ENCODE measurements at regions not wholly inside any gene's neighbourhood (a gene's known extent, or its start where the extent isn't known, plus 50 kb on each side); places are given as distances from the start of the nearest gene placed in this dataset.

DNA sequence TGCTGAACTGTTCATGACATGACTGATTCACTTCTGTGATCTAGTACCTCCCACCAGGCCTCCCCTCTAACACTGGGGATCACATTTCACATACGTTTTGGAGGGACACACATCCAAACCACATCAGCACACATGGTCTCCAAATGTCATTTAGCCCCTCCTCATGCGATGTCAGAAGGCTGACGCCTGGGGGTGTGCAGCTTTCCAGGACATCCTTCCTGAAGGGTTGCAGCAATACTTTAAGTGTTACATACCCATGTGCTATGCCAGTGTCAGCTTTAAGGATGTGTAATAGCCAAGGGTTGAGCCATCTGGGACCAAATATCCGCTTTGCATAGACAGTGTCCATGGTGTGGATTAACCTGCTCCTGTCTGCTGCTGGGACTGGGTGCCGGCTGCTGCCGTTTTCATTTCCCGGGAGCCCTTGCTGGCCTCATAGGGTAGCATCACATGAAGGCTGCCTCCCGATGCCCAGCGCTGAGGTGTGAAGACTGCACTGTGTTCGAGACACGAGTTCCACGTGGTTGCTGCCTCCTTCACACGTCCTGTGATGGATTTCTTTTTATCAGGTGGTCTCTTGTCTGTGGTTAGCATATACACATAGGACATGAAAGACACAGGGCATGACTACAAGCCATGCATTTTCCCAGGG, 219.0 kb downstream of the THBS2 start:
- DNase-seq (ENCODE audit: low read depth), result no peak
- H3K36me3 ChIP-seq (ENCODE audit: control insufficient read depth, insufficient read depth, low read length), result no peaks in the 10 kb centered on the region
- TF ChIP-seq, protein P1, sequence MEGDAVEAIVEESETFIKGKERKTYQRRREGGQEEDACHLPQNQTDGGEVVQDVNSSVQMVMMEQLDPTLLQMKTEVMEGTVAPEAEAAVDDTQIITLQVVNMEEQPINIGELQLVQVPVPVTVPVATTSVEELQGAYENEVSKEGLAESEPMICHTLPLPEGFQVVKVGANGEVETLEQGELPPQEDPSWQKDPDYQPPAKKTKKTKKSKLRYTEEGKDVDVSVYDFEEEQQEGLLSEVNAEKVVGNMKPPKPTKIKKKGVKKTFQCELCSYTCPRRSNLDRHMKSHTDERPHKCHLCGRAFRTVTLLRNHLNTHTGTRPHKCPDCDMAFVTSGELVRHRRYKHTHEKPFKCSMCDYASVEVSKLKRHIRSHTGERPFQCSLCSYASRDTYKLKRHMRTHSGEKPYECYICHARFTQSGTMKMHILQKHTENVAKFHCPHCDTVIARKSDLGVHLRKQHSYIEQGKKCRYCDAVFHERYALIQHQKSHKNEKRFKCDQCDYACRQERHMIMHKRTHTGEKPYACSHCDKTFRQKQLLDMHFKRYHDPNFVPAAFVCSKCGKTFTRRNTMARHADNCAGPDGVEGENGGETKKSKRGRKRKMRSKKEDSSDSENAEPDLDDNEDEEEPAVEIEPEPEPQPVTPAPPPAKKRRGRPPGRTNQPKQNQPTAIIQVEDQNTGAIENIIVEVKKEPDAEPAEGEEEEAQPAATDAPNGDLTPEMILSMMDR (IDR thresholded peaks at IDR 0.05; ENCODE audit: insufficient read depth, low read length, poor library complexity, severe bottlenecking), result no peak
- no peak overlapping the region for H3K4me3 ChIP-seq (ENCODE audit: low read depth, low read length)
- no peaks in the 10 kb centered on the region for H3K27me3 ChIP-seq (ENCODE audit: control insufficient read depth, insufficient read depth, low read length)

DNA sequence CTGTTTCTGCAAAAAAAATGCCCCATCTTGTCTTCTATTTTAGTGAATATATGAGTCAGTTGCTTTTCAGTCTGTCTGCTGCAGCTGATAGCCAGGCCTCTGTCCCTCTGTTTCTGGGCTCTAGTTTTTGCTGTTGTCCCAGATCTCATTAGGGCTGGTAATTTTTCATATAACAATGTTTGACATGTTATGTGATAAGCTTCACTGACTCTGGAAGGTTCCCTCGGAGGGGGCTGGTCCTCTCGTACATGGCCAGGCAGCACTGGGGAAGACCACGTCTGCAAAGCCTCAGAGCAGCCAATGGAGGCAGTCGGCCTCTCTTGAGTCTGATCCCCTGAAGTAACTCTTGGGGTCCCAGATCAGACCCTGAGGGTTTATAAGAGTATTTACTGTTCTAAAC, 223.8 kb downstream of the THBS2 start:
- TF ChIP-seq, protein P1 (IDR thresholded peaks at IDR 0.05; ENCODE audit: insufficient read depth, low read length, poor library complexity, severe bottlenecking), result no peak
- no peak for DNase-seq (ENCODE audit: low read depth)
- Histone ChIP-seq H3K4me3 (ENCODE audit: low read depth, low read length) (no peak overlapping the region), H3K36me3 (ENCODE audit: control insufficient read depth, insufficient read depth, low read length) (no peaks in the 10 kb centered on the region), H3K27me3 (ENCODE audit: control insufficient read depth, insufficient read depth, low read length) (no peaks in the 10 kb centered on the region)

DNA sequence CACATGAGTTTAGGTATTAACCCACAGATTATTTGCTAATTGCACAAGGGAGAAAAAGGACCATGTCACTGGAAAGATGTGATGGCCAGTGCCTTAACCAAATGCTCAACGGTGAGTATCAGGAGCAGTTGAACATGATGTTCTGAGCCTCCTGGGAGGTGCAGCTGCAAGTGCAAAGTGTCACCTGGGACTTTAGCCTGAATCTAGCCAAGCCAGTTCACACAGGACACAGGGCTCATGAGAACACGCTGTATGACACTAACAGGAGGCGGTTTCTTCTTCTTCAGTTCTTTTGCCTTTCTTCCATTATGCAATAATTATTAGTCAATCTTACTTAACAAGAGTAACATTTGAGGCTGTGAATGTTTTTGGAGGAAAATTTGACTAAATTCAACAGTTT, 225.3 kb downstream of the THBS2 start:
- Histone ChIP-seq H3K27me3 (ENCODE audit: control insufficient read depth, insufficient read depth, low read length) (no peaks in the 10 kb centered on the region), H3K4me3 (ENCODE audit: low read depth, low read length) (no peak overlapping the region), H3K36me3 (ENCODE audit: control insufficient read depth, insufficient read depth, low read length) (no peaks in the 10 kb centered on the region)
- no peak for DNase-seq (ENCODE audit: low read depth)
- TF ChIP-seq, protein P1 (IDR thresholded peaks at IDR 0.05; ENCODE audit: insufficient read depth, low read length, poor library complexity, severe bottlenecking), result no peak

DNA sequence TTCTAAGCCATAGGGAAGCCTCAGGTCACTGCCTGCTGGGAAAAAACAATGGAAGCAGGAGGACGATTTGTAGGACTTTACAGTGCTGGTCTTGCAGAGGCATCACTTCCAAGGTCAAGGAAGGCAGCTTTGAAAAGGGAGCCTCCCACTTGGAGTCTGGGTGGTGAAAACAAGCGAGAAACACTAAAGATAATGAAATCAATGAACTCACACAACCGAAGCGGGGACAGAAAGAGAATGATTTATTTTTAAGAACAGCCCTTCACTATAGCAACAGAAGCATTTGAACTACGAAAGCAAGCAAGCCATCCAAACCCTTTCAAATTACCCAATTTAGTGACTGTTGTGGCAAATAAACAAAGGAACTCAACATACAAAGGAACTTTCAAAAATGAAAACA, 227.5 kb downstream of the THBS2 start:
- no peaks in the 10 kb centered on the region for H3K27me3 ChIP-seq (ENCODE audit: control insufficient read depth, insufficient read depth, low read length)
- TF ChIP-seq, protein P1 (IDR thresholded peaks at IDR 0.05; ENCODE audit: insufficient read depth, low read length, poor library complexity, severe bottlenecking), result no peak
- no peak for DNase-seq (ENCODE audit: low read depth)
- no peak overlapping the region for H3K4me3 ChIP-seq (ENCODE audit: low read depth, low read length)
- H3K36me3 ChIP-seq (ENCODE audit: control insufficient read depth, insufficient read depth, low read length), result no peaks in the 10 kb centered on the region

DNA sequence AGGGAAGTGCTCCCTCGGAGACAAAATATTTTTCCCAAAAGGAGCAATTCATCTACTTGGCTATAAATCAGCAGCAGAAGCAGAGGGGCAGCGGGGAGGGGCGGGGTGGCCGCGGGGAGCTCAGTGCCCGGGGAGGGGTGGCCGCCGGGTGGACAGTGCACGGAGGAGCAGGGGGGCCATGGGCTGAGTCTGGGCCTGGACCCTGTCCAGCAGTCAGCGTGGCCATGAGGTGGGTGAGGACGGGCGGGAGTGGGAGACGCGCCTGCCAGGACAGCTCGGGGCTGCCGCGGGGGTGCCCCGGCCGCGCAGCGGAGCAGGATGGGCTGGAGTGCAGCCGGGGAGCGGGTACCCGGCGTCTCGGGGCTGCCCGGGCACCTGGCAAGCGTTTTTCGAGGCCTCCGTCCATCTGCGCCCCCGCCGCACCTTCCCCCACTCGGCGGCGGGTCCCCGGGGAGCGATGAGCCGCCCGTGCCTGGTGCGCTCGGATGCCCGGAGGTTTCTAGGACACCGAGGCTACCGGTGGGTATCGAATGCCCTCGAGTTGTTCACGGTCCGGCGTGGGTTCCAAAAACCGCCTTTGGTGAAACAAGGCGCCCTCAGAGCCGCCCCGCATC, 229.5 kb downstream of the THBS2 start:
- H3K36me3 ChIP-seq (ENCODE audit: control insufficient read depth, insufficient read depth, low read length), result no peaks in the 10 kb centered on the region
- no peak for DNase-seq (ENCODE audit: low read depth)
- TF ChIP-seq, protein P1 (IDR thresholded peaks at IDR 0.05; ENCODE audit: insufficient read depth, low read length, poor library complexity, severe bottlenecking), result no peak

More for the DNA sequence above, 229.5 kb downstream of the THBS2 start:
- Histone ChIP-seq H3K4me3 (ENCODE audit: low read depth, low read length) (no peak overlapping the region), H3K27me3 (ENCODE audit: control insufficient read depth, insufficient read depth, low read length) (no peaks in the 10 kb centered on the region)
